Cardiac muscle cell (in vitro differentiated cells and primary cell): ENCODE measurements at regions not wholly inside any gene's neighbourhood (a gene's known extent, or its start where the extent isn't known, plus 50 kb on each side); places are given as distances from the start of the nearest gene placed in this dataset.

Experiments
- DNase-seq, 2 donors: peaks; one replicate each; pipeline versions ENCODE4 v3.0.0 to v3.0.0-alpha.2; 2010 to 2017; ENCODE audit warnings: low read depth in 1 of 2, low spot score in 1 of 2
- H3K27ac ChIP-seq: fragments of 200-600 bp; sonication (generic); 2 replicates; pipeline ENCODE4 v1.5.1; 2016
- H3K27me3 ChIP-seq: fragments of 200-600 bp; sonication (generic); 2 replicates; pipeline ENCODE4 v1.6.0; 2016; ENCODE audit warnings: control low read depth
- H3K36me3 ChIP-seq: fragments of 200-600 bp; sonication (generic); 2 replicates; pipeline ENCODE4 v1.5.1; 2016; ENCODE audit warnings: control low read depth
- H3K4me1 ChIP-seq: fragments of 200-600 bp; sonication (generic); 2 replicates; pipeline ENCODE4 v1.8.1; 2017; ENCODE audit warnings: low read depth, mild to moderate bottlenecking, mixed run types
- H3K4me3 ChIP-seq: fragments of 200-600 bp; sonication (generic); 2 replicates; pipeline ENCODE4 v1.5.1; 2016; ENCODE audit warnings: mild to moderate bottlenecking
- H3K9me3 ChIP-seq: fragments of 200-600 bp; sonication (generic); 2 replicates; pipeline ENCODE4 v1.5.1; 2017; ENCODE audit warnings: low read depth, mild to moderate bottlenecking, control low read depth
- TF ChIP-seq, protein P1 (sequence below): IDR thresholded peaks from 2 replicates; pipeline ENCODE4 v1.5.1; 2012; ENCODE audit warnings: low read depth, mild to moderate bottlenecking, low read length

DNA sequence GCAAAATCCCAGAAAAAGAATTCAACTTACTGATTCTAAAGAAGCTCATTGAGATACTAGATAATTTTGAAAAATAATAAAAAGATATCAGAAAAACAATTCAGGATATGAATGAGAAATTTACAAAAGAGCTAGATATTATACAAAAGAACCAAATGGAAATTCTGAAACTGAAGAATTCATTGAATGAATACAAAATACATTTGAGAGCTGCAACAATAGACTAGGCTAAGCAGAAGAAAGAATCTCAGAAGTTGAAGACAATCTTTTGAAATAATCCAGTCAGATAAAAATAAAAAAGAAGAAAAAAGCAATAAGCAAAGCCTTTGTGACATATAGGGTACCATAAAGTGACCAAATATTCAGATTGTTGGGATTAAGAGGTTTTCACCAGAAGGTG is 206.0 kb downstream of the CD109 start:
- H3K27me3 ChIP-seq, result no peaks in the 10 kb centered on the region
- no peaks in the 10 kb centered on the region for H3K4me1 ChIP-seq
- no peaks in the 10 kb centered on the region for H3K36me3 ChIP-seq
- no peak overlapping the region for H3K27ac ChIP-seq
- H3K9me3 ChIP-seq, result no peaks in the 10 kb centered on the region
- no peak overlapping the region for H3K4me3 ChIP-seq
- TF ChIP-seq, protein P1, sequence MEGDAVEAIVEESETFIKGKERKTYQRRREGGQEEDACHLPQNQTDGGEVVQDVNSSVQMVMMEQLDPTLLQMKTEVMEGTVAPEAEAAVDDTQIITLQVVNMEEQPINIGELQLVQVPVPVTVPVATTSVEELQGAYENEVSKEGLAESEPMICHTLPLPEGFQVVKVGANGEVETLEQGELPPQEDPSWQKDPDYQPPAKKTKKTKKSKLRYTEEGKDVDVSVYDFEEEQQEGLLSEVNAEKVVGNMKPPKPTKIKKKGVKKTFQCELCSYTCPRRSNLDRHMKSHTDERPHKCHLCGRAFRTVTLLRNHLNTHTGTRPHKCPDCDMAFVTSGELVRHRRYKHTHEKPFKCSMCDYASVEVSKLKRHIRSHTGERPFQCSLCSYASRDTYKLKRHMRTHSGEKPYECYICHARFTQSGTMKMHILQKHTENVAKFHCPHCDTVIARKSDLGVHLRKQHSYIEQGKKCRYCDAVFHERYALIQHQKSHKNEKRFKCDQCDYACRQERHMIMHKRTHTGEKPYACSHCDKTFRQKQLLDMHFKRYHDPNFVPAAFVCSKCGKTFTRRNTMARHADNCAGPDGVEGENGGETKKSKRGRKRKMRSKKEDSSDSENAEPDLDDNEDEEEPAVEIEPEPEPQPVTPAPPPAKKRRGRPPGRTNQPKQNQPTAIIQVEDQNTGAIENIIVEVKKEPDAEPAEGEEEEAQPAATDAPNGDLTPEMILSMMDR, result no peak
- no peak for DNase-seq

DNA sequence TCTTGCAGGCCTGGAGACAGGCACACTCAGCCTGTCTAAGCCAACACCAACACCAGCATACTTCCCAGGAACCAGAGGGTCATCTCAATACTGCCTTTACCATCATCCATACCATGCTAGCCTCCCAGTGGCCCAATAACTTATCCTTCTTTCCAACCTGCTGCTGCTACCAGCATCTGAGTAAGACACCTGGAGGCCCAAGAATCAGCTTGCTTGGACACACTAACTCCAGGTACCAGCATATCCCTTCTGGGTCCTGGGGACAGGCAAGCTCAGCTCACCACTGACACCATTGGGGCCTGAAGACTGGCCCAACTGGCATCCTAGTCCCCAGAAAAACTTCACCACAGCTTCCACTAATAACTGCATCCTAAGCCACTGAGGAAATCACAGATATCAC is 205.3 kb downstream of the CD109 start:
- Histone ChIP-seq H3K27ac (no peak overlapping the region), H3K36me3 (no peaks in the 10 kb centered on the region), H3K27me3 (no peaks in the 10 kb centered on the region), H3K4me1 (no peaks in the 10 kb centered on the region), H3K9me3 (no peaks in the 10 kb centered on the region), H3K4me3 (no peak overlapping the region)
- TF ChIP-seq, protein P1, result no peak
- no peak for DNase-seq

DNA sequence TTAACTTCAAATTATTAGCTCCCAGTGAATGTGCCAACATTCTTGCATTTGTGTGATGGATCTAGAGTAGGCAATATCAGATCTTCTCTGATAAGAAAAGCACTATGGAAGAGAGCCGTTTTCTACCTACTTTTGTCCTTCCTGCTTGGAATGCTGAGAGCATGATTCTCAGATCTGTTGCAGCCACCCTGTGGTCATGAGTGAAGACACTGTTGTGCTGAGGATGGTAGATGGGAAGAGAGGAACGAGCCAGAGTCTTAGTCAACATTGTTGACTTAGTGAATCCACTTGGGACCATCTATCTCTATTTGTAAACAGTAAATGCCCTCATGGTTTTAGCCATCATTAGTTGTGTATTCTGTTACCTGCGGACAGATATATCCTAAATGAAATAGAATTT is 202.6 kb downstream of the CD109 start:
- no peaks in the 10 kb centered on the region for H3K4me1 ChIP-seq
- peak in 1 of 2 donors; percentile 5 for DNase-seq
- no peaks in the 10 kb centered on the region for H3K27me3 ChIP-seq
- H3K4me3 ChIP-seq, result no peak overlapping the region
- TF ChIP-seq, protein P1, result no peak
- H3K27ac ChIP-seq, result no peak overlapping the region
- H3K36me3 ChIP-seq, result no peaks in the 10 kb centered on the region
- H3K9me3 ChIP-seq, result no peaks in the 10 kb centered on the region

DNA sequence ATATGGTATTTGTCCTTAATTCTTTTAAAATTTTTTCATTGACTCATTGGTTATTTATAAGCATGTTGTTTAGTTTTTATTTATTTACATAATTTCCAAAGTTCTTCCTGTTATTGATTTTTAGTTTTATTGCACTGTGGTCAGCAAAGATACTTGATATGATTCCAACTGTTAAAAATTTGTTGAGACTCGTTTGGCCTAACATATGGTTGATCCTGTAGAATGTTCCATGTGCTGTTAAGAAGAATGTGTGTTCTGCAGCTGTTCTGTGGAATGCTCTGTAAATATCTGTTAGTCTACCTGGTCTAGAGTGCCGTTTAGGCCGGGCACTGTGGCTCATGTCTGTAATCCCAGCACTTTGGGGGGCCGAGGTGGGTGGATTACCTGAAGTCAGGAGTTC is 197.7 kb downstream of the CD109 start:
- TF ChIP-seq, protein P1, result no peak
- no peaks in the 10 kb centered on the region for H3K36me3 ChIP-seq

GRCh38 chr6:73888050-73888449 is 192.0 kb downstream of the CD109 start:
- Histone ChIP-seq H3K4me3 (no peak overlapping the region), H3K27ac (no peak overlapping the region), H3K4me1 (no peaks in the 10 kb centered on the region), H3K9me3 (no peaks in the 10 kb centered on the region), H3K27me3 (no peaks in the 10 kb centered on the region), H3K36me3 (no peaks in the 10 kb centered on the region)
- DNase-seq, result no peak
- TF ChIP-seq, protein P1, result no peak

More for the DNA sequence above, 197.7 kb downstream of the CD109 start:
- no peak for DNase-seq
- no peaks in the 10 kb centered on the region for H3K9me3 ChIP-seq
- no peaks in the 10 kb centered on the region for H3K4me1 ChIP-seq
- H3K27me3 ChIP-seq, result no peaks in the 10 kb centered on the region
- no peak overlapping the region for H3K4me3 ChIP-seq
- H3K27ac ChIP-seq, result no peak overlapping the region

GRCh38 chr6:73885393-73885792 is 189.4 kb downstream of the CD109 start:
- TF ChIP-seq, protein P1, result no peak
- Histone ChIP-seq H3K9me3 (no peaks in the 10 kb centered on the region), H3K4me3 (no peak overlapping the region), H3K36me3 (no peaks in the 10 kb centered on the region), H3K27me3 (no peaks in the 10 kb centered on the region), H3K4me1 (no peaks in the 10 kb centered on the region), H3K27ac (no peak overlapping the region)
- no peak for DNase-seq
